Parathyroid adenoma (tissue), 2 donors: ENCODE measurements at regions not wholly inside any gene's neighbourhood (a gene's known extent, or its start where the extent isn't known, plus 50 kb on each side); places are given as distances from the start of the nearest gene placed in this dataset.
"Not testable (repeated sequence)": the region's sequence is repeated elsewhere in the genome, so short reads cannot be mapped to it uniquely, and the experiment has no call there.

Experiments
- H2AFZ ChIP-seq: fragments of 300-600 bp; sonication (generic); one replicate; pipeline ENCODE4 v1.7.0; 2017; ENCODE audit warnings: antibody characterized with exemption, mild to moderate bottlenecking
- H3K27ac ChIP-seq: fragments of 300-600 bp; sonication (generic); one replicate; pipeline ENCODE4 v1.7.0; 2017
- H3K27me3 ChIP-seq: fragments of 300-600 bp; sonication (generic); one replicate; pipeline ENCODE4 v1.7.0; 2017; ENCODE audit warnings: low read length; ENCODE audit not compliant: control insufficient read depth, insufficient read depth
- H3K36me3 ChIP-seq: fragments of 300-600 bp; sonication (generic); one replicate; pipeline ENCODE4 v1.7.0; 2017; ENCODE audit warnings: low read length; ENCODE audit not compliant: control insufficient read depth, insufficient read depth
- H3K4me1 ChIP-seq: fragments of 300-600 bp; sonication (generic); one replicate; pipeline ENCODE4 v1.7.0; 2017; ENCODE audit warnings: control low read depth
- H3K4me2 ChIP-seq: fragments of 300-600 bp; sonication (generic); one replicate; pipeline ENCODE4 v1.7.0; 2017; ENCODE audit warnings: low read length
- H3K4me3 ChIP-seq: fragments of 300-600 bp; sonication (generic); one replicate; pipeline ENCODE4 v1.7.0; 2017; ENCODE audit warnings: low read depth, low read length
- H3K79me2 ChIP-seq: fragments of 300-600 bp; sonication (generic); one replicate; pipeline ENCODE4 v1.7.0; 2017; ENCODE audit warnings: control low read depth
- H3K9ac ChIP-seq: fragments of 300-600 bp; sonication (generic); one replicate; pipeline ENCODE4 v1.7.0; 2017; ENCODE audit warnings: mild to moderate bottlenecking
- H3K9me3 ChIP-seq: fragments of 300-600 bp; sonication (generic); one replicate; pipeline ENCODE4 v1.7.0; 2017; ENCODE audit warnings: low read length; ENCODE audit not compliant: control insufficient read depth
- CTCF ChIP-seq: fragments of 300-600 bp; sonication (generic); IDR thresholded peaks from one replicate; pipeline ENCODE4 v1.7.0; 2017; ENCODE audit warnings: antibody characterized with exemption, mild to moderate bottlenecking
- donor health status: primary hyperparathyroidism.

- TF ChIP-seq CTCF: no peak
- Histone ChIP-seq H2AFZ (no peak overlapping the region), H3K4me2 (no peak overlapping the region), H3K9ac (no peak overlapping the region), H3K9me3 (no peaks in the 10 kb centered on the region), H3K36me3 (no peaks in the 10 kb centered on the region), H3K27me3 (no peaks in the 10 kb centered on the region), H3K27ac (no peak overlapping the region), H3K4me3 (no peak overlapping the region), H3K4me1 (peaks cover 7% of the 10 kb centered on the region), H3K79me2 (no peaks in the 10 kb centered on the region)
These were observed 213.5 kb upstream of the PIEZO2 start for GRCh38 chr18:11362856-11363255.

GRCh38 chr18:11361862-11362261 lies 212.5 kb upstream of the PIEZO2 start:
- H3K9ac ChIP-seq, H3K4me2 ChIP-seq, H3K4me1 ChIP-seq, H3K27ac ChIP-seq, H3K9me3 ChIP-seq, H3K79me2 ChIP-seq, H3K4me3 ChIP-seq, H3K36me3 ChIP-seq, H3K27me3 ChIP-seq, H2AFZ ChIP-seq: not testable (repeated sequence)

GRCh38 chr18:11357678-11358077 lies 208.3 kb upstream of the PIEZO2 start:
- no peak for TF ChIP-seq CTCF
- H3K4me1 ChIP-seq: no peaks in the 10 kb centered on the region
- no peak overlapping the region for H2AFZ ChIP-seq
- H3K4me3 ChIP-seq: no peak overlapping the region
- no peaks in the 10 kb centered on the region for H3K27me3 ChIP-seq
- no peak overlapping the region for H3K4me2 ChIP-seq
- no peaks in the 10 kb centered on the region for H3K36me3 ChIP-seq
- H3K79me2 ChIP-seq: no peaks in the 10 kb centered on the region
- H3K27ac ChIP-seq: no peak overlapping the region
- no peaks in the 10 kb centered on the region for H3K9me3 ChIP-seq
- H3K9ac ChIP-seq: no peak overlapping the region

GRCh38 chr18:11344576-11344975 lies 195.2 kb upstream of the PIEZO2 start:
- H2AFZ ChIP-seq, H3K79me2 ChIP-seq, H3K9ac ChIP-seq, H3K27ac ChIP-seq, H3K4me3 ChIP-seq, H3K9me3 ChIP-seq, H3K4me1 ChIP-seq, H3K27me3 ChIP-seq, H3K36me3 ChIP-seq, H3K4me2 ChIP-seq: not testable (repeated sequence)

- Histone ChIP-seq H3K36me3 (no peaks in the 10 kb centered on the region), H3K27me3 (no peaks in the 10 kb centered on the region), H3K4me3 (no peak overlapping the region), H3K79me2 (no peaks in the 10 kb centered on the region), H3K27ac (no peak overlapping the region), H2AFZ (no peak overlapping the region), H3K9ac (no peak overlapping the region), H3K4me2 (no peak overlapping the region), H3K4me1 (no peaks in the 10 kb centered on the region), H3K9me3 (no peaks in the 10 kb centered on the region)
- no peak for TF ChIP-seq CTCF
These were observed 193.7 kb upstream of the PIEZO2 start for GRCh38 chr18:11343096-11343495.

GRCh38 chr18:11342115-11342514 lies 192.7 kb upstream of the PIEZO2 start:
- H3K9me3 ChIP-seq, H3K4me3 ChIP-seq, H3K79me2 ChIP-seq, H3K36me3 ChIP-seq, H3K4me1 ChIP-seq, H3K27me3 ChIP-seq, H2AFZ ChIP-seq, H3K9ac ChIP-seq, H3K27ac ChIP-seq, H3K4me2 ChIP-seq: not testable (repeated sequence)
